Stomach (tissue), 8 donors: ENCODE measurements at regions not wholly inside any gene's neighbourhood (a gene's known extent, or its start where the extent isn't known, plus 50 kb on each side); places are given as distances from the start of the nearest gene placed in this dataset.

Source experiments
- DNase-seq, 2 donors: peaks; one replicate each; pipeline versions ENCODE4 v3.0.0 to v3.0.0-alpha.2; 2013 to 2019
- H3K27ac ChIP-seq, 5 donors: fragments of 200-600 bp in 4 of 5; sonication (generic) in 4 of 5; one replicate each; pipeline ENCODE4 v1.5.1; 2013 to 2019; ENCODE audit warnings: mild to moderate bottlenecking in 1 of 5, moderate library complexity in 1 of 5
- H3K27me3 ChIP-seq, 3 donors: fragments of 200-600 bp; sonication (generic); one replicate each; pipeline ENCODE4 v1.5.1; 2017 to 2019; ENCODE audit warnings: mixed run types in 1 of 3
- H3K36me3 ChIP-seq, 4 donors: fragments of 200-600 bp; sonication (generic); 1 replicate in 3 of 4; 2 replicates in 1 of 4; pipeline ENCODE4 v1.5.1; 2016 to 2019
- H3K4me1 ChIP-seq, 4 donors: fragments of 200-600 bp; sonication (generic); one replicate each; pipeline ENCODE4 v1.5.1; 2016 to 2019
- H3K4me3 ChIP-seq, 4 donors: fragments of 200-600 bp; sonication (generic) in 3 of 4; one replicate each; pipeline ENCODE4 v1.5.1; 2016 to 2019; ENCODE audit warnings: mild to moderate bottlenecking in 1 of 4
- H3K9me3 ChIP-seq, 4 donors: fragments of 200-600 bp; sonication (generic); one replicate each; pipeline ENCODE4 v1.5.1; 2016 to 2019
- EP300 ChIP-seq: sonication (generic); formaldehyde crosslinking; IDR thresholded peaks from one replicate; pipeline ENCODE4 v1.6.1; 2017; ENCODE audit warnings: antibody characterized with exemption
- POLR2A ChIP-seq, 4 donors: fragments of 450-650 bp; IDR thresholded peaks; one replicate each; pipeline ENCODE4 v1.6.1; 2016; ENCODE audit warnings: antibody characterized with exemption in 4 of 4, control low read depth in 2 of 4, mild to moderate bottlenecking in 1 of 4, moderate library complexity in 1 of 4
- POLR2AphosphoS5 ChIP-seq, 3 donors: sonication (generic); formaldehyde crosslinking; IDR thresholded peaks; one replicate each; pipeline ENCODE4 v1.6.1; 2016; ENCODE audit warnings: antibody characterized with exemption in 3 of 3
- WGBS, 5 donors: extraction: QIAGEN DNeasy Blood & Tissue Kit in 3 of 5; methylation state at CpG; one replicate each; pipeline versions ENCODE4 v1.1.5 to v1.1.7; 2013 to 2018; 5-methylcytosine and 5-hydroxymethylcytosine counted together
- intact Hi-C: fragments of 100-400 bp; cut with DNase I; formaldehyde crosslinking; loops from one replicate; pipeline ENCODE4 v1.15.1; 2023; ENCODE audit warnings: low total_unique reads
- TF ChIP-seq, protein P1 (sequence below), 7 experiments: fragments of 450-650 bp in 4 of 7; fragments of 200-600 bp in 3 of 7; sonication (generic) in 3 of 7; IDR thresholded peaks; one replicate each; pipeline ENCODE4 v1.5.1; 2016 to 2019; ENCODE audit warnings: antibody characterized with exemption in 7 of 7, control low read depth in 2 of 7, mild to moderate bottlenecking in 1 of 7
- donor health status: healthy with polysubstance abuse.
- donor health status: Bipolar disorder and iron deficiency.
- donor health status: healthy.

DNA sequence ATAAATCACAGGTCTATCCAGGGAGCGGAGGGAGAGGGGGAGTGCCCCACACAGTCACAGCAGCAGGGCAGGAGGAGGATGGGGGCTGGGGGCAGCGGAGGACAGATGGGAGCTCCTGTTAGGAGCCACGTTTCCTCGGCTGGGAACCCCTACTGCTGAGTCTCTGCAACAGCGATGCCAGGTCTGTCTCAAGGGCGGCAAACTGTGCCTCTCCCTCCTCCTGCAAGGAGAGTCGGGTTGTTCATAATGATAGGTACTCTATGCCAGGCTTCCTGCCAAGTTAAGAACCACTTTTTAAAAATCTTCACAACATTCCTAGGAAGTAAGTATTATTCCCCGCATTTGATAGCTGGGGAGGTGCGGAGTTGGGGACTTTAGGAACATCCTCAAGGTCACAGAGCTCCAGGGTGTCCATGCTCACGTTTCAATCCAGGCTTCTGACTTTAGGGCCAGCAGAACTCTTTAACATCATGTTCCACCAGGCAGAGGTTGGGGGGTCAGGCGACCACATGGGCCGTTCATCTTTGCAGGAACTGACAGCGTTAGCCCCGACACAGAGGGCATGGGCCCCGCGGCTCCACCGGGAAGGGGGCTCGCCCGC is 98.3 kb upstream of the MAML3 start:
- Histone ChIP-seq H3K36me3 (no peaks in the 10 kb centered on the region), H3K27ac (peak overlapping the region; percentile 89 to 97 (median 92)), H3K27me3 (no peaks in the 10 kb centered on the region), H3K4me3 (peak overlapping the region; percentile 51 to 75 (median 58)), H3K4me1 (peaks cover 20 to 48% (median 35%) of the 10 kb centered on the region in 4 donors), H3K9me3 (no peaks in the 10 kb centered on the region)
- intact Hi-C loops: loop anchor here (5.0 kb wide), 2 partner anchors 100 to 240 kb away; partner anchors contain the start of gene MAML3
- DNase-seq: peak; percentile 31 to 68
- TF ChIP-seq, protein P1, sequence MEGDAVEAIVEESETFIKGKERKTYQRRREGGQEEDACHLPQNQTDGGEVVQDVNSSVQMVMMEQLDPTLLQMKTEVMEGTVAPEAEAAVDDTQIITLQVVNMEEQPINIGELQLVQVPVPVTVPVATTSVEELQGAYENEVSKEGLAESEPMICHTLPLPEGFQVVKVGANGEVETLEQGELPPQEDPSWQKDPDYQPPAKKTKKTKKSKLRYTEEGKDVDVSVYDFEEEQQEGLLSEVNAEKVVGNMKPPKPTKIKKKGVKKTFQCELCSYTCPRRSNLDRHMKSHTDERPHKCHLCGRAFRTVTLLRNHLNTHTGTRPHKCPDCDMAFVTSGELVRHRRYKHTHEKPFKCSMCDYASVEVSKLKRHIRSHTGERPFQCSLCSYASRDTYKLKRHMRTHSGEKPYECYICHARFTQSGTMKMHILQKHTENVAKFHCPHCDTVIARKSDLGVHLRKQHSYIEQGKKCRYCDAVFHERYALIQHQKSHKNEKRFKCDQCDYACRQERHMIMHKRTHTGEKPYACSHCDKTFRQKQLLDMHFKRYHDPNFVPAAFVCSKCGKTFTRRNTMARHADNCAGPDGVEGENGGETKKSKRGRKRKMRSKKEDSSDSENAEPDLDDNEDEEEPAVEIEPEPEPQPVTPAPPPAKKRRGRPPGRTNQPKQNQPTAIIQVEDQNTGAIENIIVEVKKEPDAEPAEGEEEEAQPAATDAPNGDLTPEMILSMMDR (IDR thresholded peaks at IDR 0.05): peak in 1 of 7 experiments; percentile 11
- no peak for TF ChIP-seq POLR2AphosphoS5 (IDR thresholded peaks at IDR 0.05)
- no peak for TF ChIP-seq EP300
- 15 to 25% (median 19%) methylated on average over 12 to 19 of the region's 19 CpGs for WGBS, 5 donors

DNA sequence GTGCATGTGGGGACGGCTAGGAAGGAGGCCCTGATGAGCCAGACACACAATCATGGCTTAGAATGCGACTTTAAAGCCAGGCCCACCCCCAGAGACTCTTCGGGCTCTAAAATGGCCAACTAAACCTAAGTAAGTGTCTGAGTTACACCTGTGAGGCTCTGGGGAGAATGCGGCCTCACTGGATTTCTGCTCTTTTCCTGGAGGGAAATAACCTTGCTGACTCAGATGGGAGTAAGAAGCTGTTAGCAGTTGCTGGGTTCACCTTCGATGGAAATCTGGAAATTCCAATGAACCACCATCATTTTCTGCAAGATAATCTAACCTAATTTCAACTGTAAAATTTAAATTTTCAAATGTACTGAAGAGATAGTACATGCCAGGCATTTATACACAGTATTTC is 97.6 kb upstream of the MAML3 start:
- H3K27ac ChIP-seq: peak overlapping the region in 4 of 5 donors; percentile 89 to 93 (median 92)
- H3K36me3 ChIP-seq: no peaks in the 10 kb centered on the region
- peaks cover 20 to 48% (median 35%) of the 10 kb centered on the region in 4 donors for H3K4me1 ChIP-seq
- no peak for DNase-seq
- TF ChIP-seq POLR2A (IDR thresholded peaks at IDR 0.05): no peak
- TF ChIP-seq EP300: no peak
- TF ChIP-seq, protein P1 (IDR thresholded peaks at IDR 0.05): no peak
- no peak for TF ChIP-seq POLR2AphosphoS5 (IDR thresholded peaks at IDR 0.05)
- no peaks in the 10 kb centered on the region for H3K27me3 ChIP-seq
- intact Hi-C loops: loop anchor here (5.0 kb wide), 2 partner anchors 99 to 239 kb away; partner anchors contain the start of gene MAML3
- no peaks in the 10 kb centered on the region for H3K9me3 ChIP-seq
- no peak overlapping the region for H3K4me3 ChIP-seq
- 84 to 96% (median 92%) methylated on average over 5 of the region's 5 CpGs for WGBS, 5 donors

DNA sequence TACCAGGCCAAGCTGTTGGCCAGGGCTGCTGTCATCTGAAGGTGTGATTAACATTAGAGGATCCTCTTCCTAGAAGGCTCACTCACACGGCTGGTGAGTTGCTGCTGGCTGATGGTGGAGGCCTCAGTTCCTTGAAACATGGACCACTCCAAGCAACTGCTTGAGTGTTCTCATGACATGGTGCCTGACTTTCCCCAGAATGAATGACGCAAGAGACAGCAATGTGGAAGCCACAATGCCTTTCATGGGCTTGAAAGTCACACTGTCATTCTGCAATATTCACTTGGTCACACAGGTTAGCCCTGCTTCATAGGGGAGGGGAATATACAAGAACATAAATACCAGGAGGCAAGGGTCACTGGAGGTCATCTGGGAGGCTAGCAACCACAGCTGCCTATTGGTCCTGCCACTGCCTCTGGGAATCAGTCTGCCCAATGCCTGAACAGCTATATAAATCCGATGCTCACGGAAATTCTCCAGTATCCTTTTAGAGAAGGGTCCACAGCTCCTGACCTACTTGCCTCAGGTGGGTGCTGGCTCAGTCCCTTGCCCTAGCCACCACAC is 97.1 kb upstream of the MAML3 start:
- peak overlapping the region in 2 of 5 donors; percentile 91 to 93 for H3K27ac ChIP-seq
- H3K4me3 ChIP-seq: no peak overlapping the region
- H3K4me1 ChIP-seq: peaks cover 20 to 48% (median 35%) of the 10 kb centered on the region in 4 donors
- intact Hi-C loops: loop anchor here (5.0 kb wide), 2 partner anchors 99 to 239 kb away; partner anchors contain the start of gene MAML3
- no peak for DNase-seq
- no peaks in the 10 kb centered on the region for H3K27me3 ChIP-seq
- 89 to 98% (median 94%) methylated on average over 4 of the region's 4 CpGs for WGBS, 5 donors
- no peak for TF ChIP-seq POLR2A (IDR thresholded peaks at IDR 0.05)
- TF ChIP-seq, protein P1 (IDR thresholded peaks at IDR 0.05): no peak
- no peak for TF ChIP-seq EP300
- TF ChIP-seq POLR2AphosphoS5 (IDR thresholded peaks at IDR 0.05): no peak
- no peaks in the 10 kb centered on the region for H3K36me3 ChIP-seq
- H3K9me3 ChIP-seq: no peaks in the 10 kb centered on the region

DNA sequence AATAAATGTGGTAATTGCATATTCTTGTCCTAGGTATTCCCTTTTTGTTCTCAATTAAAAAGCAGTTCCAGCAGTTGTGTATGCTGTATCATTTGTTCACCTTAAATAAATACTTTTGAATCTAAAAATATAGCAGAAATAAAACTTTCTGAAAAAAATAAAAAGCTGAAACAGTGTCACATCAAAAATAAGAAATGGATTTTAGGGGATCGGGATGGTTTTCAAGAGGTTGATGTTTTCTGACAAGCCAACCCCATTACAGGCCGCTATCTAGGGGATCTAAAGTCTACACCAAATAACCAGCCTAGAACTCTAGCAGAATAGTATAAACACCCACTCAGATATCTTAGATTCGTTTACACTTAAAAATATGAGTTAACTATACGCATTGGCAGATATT is 95.4 kb upstream of the MAML3 start:
- no peaks in the 10 kb centered on the region for H3K9me3 ChIP-seq
- H3K4me3 ChIP-seq: no peak overlapping the region
- intact Hi-C loops: no loop called here
- H3K27ac ChIP-seq: no peak overlapping the region
- H3K36me3 ChIP-seq: no peaks in the 10 kb centered on the region
- no peaks in the 10 kb centered on the region for H3K27me3 ChIP-seq
- 60 to 73% (median 67%) methylated on average over 4 of the region's 4 CpGs for WGBS, 5 donors
- H3K4me1 ChIP-seq: peaks cover 20 to 41% (median 34%) of the 10 kb centered on the region in 4 donors
- TF ChIP-seq POLR2AphosphoS5 (IDR thresholded peaks at IDR 0.05) (no peak), POLR2A (IDR thresholded peaks at IDR 0.05) (no peak), EP300 (no peak)
- TF ChIP-seq, protein P1 (IDR thresholded peaks at IDR 0.05): no peak
- DNase-seq: peak in 1 of 2 donors; percentile 50
